Ovary (tissue), 3 donors: ENCODE measurements at regions not wholly inside any gene's neighbourhood (a gene's known extent, or its start where the extent isn't known, plus 50 kb on each side); places are given as distances from the start of the nearest gene placed in this dataset.

Source experiments
- EP300 ChIP-seq: sonication (generic); formaldehyde crosslinking; IDR thresholded peaks from one replicate; pipeline ENCODE4 v1.6.1; 2017; ENCODE audit warnings: antibody characterized with exemption
- POLR2A ChIP-seq: fragments of 450-650 bp; IDR thresholded peaks from one replicate; pipeline ENCODE4 v1.6.1; 2017; ENCODE audit warnings: antibody characterized with exemption, mild to moderate bottlenecking, moderate library complexity
- TF ChIP-seq, protein P1 (sequence below), 3 donors: fragments of 450-650 bp in 2 of 3; fragments of 200-600 bp in 1 of 3; IDR thresholded peaks; one replicate each; pipeline versions ENCODE4 v1.5.1 to v1.8.0; 2016 to 2022; ENCODE audit warnings: antibody characterized with exemption in 3 of 3, mild to moderate bottlenecking in 1 of 3
- donor health status: DM: no; HTN: no; CAD: no.

DNA sequence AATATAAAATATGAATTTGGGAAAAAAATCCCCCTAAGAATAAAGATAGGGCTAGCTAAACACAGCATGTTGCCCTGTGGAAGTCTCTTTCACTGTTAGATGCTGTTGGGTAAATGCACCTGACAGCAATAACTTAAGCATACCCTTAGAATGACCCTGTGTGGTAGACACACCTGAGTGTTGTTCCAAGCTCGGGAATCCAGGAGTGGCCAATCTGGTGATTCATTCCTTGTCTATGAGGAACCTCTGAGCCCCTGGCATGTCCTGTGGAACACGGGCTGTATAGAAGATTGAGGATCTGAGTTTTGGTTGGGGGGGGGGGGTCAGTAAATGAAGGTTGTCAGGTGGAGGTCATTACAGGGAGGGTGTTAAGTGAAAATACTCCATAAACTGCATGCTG lies 730.0 kb upstream of the IGFBP3 start:
- TF ChIP-seq, protein P1, sequence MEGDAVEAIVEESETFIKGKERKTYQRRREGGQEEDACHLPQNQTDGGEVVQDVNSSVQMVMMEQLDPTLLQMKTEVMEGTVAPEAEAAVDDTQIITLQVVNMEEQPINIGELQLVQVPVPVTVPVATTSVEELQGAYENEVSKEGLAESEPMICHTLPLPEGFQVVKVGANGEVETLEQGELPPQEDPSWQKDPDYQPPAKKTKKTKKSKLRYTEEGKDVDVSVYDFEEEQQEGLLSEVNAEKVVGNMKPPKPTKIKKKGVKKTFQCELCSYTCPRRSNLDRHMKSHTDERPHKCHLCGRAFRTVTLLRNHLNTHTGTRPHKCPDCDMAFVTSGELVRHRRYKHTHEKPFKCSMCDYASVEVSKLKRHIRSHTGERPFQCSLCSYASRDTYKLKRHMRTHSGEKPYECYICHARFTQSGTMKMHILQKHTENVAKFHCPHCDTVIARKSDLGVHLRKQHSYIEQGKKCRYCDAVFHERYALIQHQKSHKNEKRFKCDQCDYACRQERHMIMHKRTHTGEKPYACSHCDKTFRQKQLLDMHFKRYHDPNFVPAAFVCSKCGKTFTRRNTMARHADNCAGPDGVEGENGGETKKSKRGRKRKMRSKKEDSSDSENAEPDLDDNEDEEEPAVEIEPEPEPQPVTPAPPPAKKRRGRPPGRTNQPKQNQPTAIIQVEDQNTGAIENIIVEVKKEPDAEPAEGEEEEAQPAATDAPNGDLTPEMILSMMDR (IDR thresholded peaks at IDR 0.05), result no peak
- TF ChIP-seq EP300 (no peak), POLR2A (no peak)
